ENCODE measurements at regions not wholly inside any gene's neighbourhood (a gene's known extent, or its start where the extent isn't known, plus 50 kb on each side); places are given as distances from the start of the nearest gene placed in this dataset.

- Histone ChIP-seq H3F3A (ENCODE audit: insufficient read depth, low read length) (no peaks in the 10 kb centered on the region), H3K79me2 (ENCODE audit: low read length) (no peaks in the 10 kb centered on the region), H3K4me3 (ENCODE audit: low read length) (no peak overlapping the region), H4K20me1 (ENCODE audit: insufficient read depth, low read length) (no peaks in the 10 kb centered on the region), H3K27ac (ENCODE audit: low read length) (no peak overlapping the region), H2AFZ (ENCODE audit: low read length) (no peak overlapping the region), H3K9me3 (replicated peaks; ENCODE audit: insufficient read depth, low read length) (no peaks in the 10 kb centered on the region), H3K36me3 (replicated peaks; ENCODE audit: insufficient read depth, low read length) (no peaks in the 10 kb centered on the region), H3K9ac (ENCODE audit: low read length) (no peak overlapping the region), H3K9me2 (replicated peaks; ENCODE audit: insufficient read depth, low read length) (no peaks in the 10 kb centered on the region), H3K4me1 (ENCODE audit: low read length) (no peaks in the 10 kb centered on the region), H3K27me3 (replicated peaks; ENCODE audit: insufficient read depth, low read length) (no peaks in the 10 kb centered on the region), H3K4me2 (ENCODE audit: low read depth, low read length) (no peak overlapping the region)
- no peak for TF ChIP-seq EZH2phosphoT487 (IDR thresholded peaks at IDR 0.05; ENCODE audit: low read length)
- TF ChIP-seq CTCF (IDR thresholded peaks at IDR 0.05; ENCODE audit: low read length): no peak
- TF ChIP-seq EZH2 (optimal IDR thresholded peaks at IDR 0.05; ENCODE audit: low read depth, low read length): no peak
- DNase-seq: no peak
These were observed 98.5 kb upstream of the ABCA1 start for GRCh38 chr9:105026451-105026850.

- no peaks in the 10 kb centered on the region for H3K36me3 ChIP-seq (replicated peaks; ENCODE audit: insufficient read depth, low read length)
- no peaks in the 10 kb centered on the region for H4K20me1 ChIP-seq (ENCODE audit: insufficient read depth, low read length)
- H3K4me2 ChIP-seq (ENCODE audit: low read depth, low read length): no peak overlapping the region
- DNase-seq: no peak
- H3K9me2 ChIP-seq (replicated peaks; ENCODE audit: insufficient read depth, low read length): no peaks in the 10 kb centered on the region
- H3K27me3 ChIP-seq (replicated peaks; ENCODE audit: insufficient read depth, low read length): no peaks in the 10 kb centered on the region
- no peak overlapping the region for H3K27ac ChIP-seq (ENCODE audit: low read length)
- H3F3A ChIP-seq (ENCODE audit: insufficient read depth, low read length): no peaks in the 10 kb centered on the region
- no peak overlapping the region for H2AFZ ChIP-seq (ENCODE audit: low read length)
- H3K4me1 ChIP-seq (ENCODE audit: low read length): no peaks in the 10 kb centered on the region
- H3K9ac ChIP-seq (ENCODE audit: low read length): no peak overlapping the region
- H3K79me2 ChIP-seq (ENCODE audit: low read length): no peaks in the 10 kb centered on the region
- H3K4me3 ChIP-seq (ENCODE audit: low read length): no peak overlapping the region
- TF ChIP-seq CTCF (IDR thresholded peaks at IDR 0.05; ENCODE audit: low read length): no peak
- TF ChIP-seq EZH2phosphoT487 (IDR thresholded peaks at IDR 0.05; ENCODE audit: low read length): no peak
- no peak for TF ChIP-seq EZH2 (optimal IDR thresholded peaks at IDR 0.05; ENCODE audit: low read depth, low read length)
- no peaks in the 10 kb centered on the region for H3K9me3 ChIP-seq (replicated peaks; ENCODE audit: insufficient read depth, low read length)
These were observed 99.1 kb upstream of the ABCA1 start for GRCh38 chr9:105027084-105027483.

- Histone ChIP-seq H4K20me1 (ENCODE audit: insufficient read depth, low read length) (no peaks in the 10 kb centered on the region), H3K4me1 (ENCODE audit: low read length) (no peaks in the 10 kb centered on the region), H3K79me2 (ENCODE audit: low read length) (no peaks in the 10 kb centered on the region), H3K9me2 (replicated peaks; ENCODE audit: insufficient read depth, low read length) (no peaks in the 10 kb centered on the region), H3K4me2 (ENCODE audit: low read depth, low read length) (no peak overlapping the region), H3K36me3 (replicated peaks; ENCODE audit: insufficient read depth, low read length) (no peaks in the 10 kb centered on the region), H2AFZ (ENCODE audit: low read length) (no peak overlapping the region), H3F3A (ENCODE audit: insufficient read depth, low read length) (no peaks in the 10 kb centered on the region), H3K4me3 (ENCODE audit: low read length) (no peak overlapping the region), H3K27me3 (replicated peaks; ENCODE audit: insufficient read depth, low read length) (no peaks in the 10 kb centered on the region), H3K9me3 (replicated peaks; ENCODE audit: insufficient read depth, low read length) (no peaks in the 10 kb centered on the region), H3K9ac (ENCODE audit: low read length) (no peak overlapping the region), H3K27ac (ENCODE audit: low read length) (no peak overlapping the region)
- TF ChIP-seq EZH2phosphoT487 (IDR thresholded peaks at IDR 0.05; ENCODE audit: low read length) (no peak), EZH2 (optimal IDR thresholded peaks at IDR 0.05; ENCODE audit: low read depth, low read length) (no peak), CTCF (IDR thresholded peaks at IDR 0.05; ENCODE audit: low read length) (no peak)
- DNase-seq: no peak
These were observed 102.3 kb upstream of the ABCA1 start for GRCh38 chr9:105030285-105030684.
